IPS DF 4.7 (cell line): ENCODE measurements at regions not wholly inside any gene's neighbourhood (a gene's known extent, or its start where the extent isn't known, plus 50 kb on each side); places are given as distances from the start of the nearest gene placed in this dataset.
"Not testable (repeated sequence)": the region's sequence is repeated elsewhere in the genome, so short reads cannot be mapped to it uniquely, and the experiment has no call there.

Source experiments
- DNase-seq: peaks from one replicate; pipeline ENCODE4 v3.0.0-alpha.2; 2013; ENCODE audit warnings: low spot score; ENCODE audit errors: extremely low read depth

DNA sequence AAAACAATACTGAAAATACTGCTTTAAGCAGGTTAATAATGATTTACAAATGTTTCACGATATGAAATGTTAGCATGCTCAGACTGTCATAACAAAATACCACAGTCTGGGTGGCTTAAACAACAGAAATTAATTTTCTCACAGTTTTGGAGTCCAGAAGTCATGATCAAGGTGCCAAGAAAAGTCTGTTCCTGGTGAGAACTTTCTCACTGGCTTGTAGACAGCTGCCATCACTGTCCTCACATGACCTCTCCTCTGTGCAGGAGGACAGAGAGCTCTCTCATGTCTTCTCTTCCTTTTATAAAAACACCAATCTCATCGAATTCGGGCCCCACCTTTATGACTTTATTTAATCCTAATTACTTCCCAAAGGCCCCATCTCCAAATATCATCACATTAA lies 426.7 kb downstream of the KLHL13 start:
- no peak for DNase-seq

DNA sequence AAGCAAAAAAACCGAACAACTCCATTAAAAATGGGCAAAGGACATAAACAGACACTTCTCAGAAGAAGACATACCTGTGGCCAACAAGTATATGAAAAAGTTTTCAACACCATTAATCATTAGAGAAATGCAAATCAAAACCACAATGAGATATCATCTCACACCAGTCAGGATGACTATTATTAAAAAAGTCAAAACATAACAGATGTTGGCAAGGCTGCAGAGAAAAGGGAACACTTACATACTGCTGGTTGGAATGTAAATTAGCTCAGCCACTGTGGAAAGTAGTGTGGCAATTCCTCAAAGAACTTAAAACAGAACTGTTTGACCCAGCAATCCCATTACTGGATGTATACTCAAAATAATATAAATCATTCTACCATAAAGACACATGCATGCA lies 436.3 kb downstream of the KLHL13 start:
- no peak for DNase-seq

DNA sequence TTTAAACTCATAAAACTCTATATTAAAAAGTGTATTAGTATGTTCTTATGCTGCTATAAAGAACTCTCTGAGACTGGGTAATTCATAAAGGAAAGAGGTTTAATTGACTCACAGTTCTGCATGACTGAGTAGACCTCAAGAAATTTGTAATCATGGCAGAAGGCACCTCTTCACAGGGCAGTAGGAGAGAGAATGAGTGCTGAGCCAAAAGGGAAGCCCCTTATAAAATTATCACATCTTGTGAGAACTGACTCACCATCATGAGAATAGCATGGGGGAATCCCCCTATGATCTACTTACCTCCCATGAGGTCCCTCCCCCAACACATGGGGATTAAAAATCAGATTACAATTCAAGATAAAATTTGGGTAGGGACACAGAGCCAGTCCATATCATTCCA lies 463.2 kb downstream of the KLHL13 start:
- no peak for DNase-seq

DNA sequence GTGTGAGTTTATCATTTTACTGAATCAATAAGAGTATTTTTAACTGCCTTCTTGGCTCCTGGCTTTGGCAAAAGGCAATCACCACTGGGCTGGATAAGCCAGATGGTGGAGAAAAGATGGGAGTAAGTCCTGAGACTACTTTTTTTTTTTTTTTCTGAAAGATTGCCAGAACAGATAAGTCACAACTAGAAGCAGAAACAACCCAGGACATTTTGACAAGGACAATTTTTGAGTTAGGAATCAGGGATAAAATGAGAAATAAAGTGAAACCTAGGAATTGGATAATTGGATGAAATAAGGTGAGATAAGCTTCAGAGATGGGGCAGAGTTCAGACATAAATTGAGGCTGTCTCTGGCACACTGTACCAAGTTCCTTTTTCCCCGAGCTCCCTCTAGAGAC lies 471.0 kb downstream of the KLHL13 start:
- DNase-seq = no peak

DNA sequence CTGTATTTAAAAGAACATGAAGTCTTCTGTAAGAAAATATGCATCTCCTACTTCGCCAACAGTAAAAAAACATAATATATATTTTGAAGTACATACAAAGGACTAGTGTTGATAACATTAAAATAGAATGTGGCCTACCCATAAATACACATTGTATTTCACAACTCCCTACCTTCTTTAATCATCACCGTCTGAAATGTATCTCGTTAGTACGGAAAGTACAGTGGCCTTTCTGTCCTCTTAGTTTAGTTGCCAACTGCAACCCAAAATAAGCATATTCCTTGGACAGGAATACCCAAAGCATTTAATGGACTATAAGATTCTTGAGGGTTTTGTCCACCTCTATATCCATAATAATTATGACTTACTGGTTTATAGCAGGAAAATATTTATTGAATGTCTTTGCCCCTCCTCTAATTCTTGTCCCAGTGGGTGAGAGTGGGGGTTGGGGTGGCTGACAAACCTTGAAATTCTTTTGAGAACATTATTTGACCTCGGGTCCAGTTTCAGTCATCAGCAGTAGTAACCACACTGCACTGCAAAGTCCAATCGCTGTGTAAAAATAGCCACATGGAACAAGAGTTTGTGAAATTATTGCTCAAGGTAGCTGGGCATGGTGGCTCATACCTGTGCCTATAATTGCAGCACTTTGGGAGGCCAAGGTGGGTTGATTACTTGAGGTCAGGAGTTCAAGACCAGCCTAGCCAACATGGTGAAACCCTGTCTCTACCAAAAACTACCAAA lies 474.5 kb downstream of the KLHL13 start:
- no peak for DNase-seq

DNA sequence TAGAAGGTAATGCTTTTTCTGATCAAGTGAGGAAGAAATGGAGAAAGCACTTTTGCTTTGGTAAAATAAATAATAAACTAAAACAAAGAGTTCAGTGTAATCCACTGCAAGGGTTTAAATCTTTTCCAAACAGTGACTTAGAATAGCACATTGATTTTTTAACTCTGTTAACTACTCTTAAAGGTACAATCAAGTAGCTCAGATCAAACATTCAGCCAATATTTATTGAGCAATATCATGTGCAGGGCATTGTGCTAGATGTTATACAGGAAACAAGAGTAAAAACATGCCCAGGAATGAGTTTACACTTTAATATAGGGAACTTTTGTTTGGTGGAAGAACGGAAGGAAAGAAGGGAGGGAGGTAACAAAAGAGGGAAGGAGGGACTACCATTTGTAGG lies 479.8 kb downstream of the KLHL13 start:
- no peak for DNase-seq

DNA sequence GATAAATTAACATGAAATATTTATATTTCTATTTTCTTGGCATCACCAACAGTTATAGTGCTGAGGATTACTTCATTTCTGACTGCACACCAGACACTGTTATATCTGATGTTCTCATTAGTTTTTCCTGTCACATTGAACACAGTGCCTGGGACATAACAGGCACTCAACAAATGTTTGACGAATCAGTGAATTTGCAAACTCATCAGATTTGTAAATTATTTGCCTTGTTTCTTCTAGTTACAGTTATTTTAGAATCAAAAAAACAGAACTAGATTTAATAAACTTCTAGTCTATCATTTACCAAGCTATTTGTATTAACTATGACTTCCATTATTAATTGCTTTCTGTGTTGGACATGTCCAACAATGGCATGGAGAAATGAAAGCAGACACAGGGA lies 483.3 kb downstream of the KLHL13 start:
- DNase-seq = no peak

DNA sequence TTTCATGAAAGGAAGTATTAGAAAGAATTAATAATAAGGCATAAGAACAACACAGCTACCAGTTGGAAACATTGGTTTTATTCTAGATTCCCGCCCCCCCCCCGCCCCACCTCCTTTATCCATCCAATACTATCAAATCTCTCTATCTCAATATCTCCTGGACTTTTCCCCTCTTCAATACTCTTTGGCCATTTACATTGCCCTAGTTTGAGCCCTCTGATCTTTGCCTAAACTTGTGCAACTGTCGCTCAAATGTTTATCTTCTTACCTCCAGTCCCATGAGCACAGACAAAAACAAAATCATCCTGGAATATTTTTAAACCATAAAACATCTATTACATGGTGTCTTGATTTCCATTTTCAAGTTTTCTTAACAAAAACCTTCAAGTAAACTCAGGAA lies 488.2 kb downstream of the KLHL13 start:
- no peak for DNase-seq

DNA sequence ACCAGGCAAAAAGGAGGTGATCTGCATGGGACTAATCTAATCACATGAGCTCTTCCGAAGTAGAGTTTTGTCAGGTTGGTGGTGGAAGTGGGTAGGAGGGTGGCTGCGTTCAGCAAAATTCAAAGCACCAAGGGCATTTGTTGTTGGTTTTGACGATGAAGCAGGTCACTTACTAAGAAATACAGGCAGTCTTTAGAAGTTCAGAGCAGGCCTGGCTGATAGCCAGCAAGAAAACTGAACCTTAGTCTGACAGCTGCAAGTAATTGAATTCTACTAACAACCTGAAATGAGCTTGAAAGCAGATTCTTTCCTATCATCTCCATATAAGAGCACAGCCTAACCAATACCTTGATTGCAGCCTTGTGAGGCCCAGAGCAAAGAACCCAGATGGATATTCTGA lies 505.8 kb downstream of the KLHL13 start:
- DNase-seq = no peak

DNA sequence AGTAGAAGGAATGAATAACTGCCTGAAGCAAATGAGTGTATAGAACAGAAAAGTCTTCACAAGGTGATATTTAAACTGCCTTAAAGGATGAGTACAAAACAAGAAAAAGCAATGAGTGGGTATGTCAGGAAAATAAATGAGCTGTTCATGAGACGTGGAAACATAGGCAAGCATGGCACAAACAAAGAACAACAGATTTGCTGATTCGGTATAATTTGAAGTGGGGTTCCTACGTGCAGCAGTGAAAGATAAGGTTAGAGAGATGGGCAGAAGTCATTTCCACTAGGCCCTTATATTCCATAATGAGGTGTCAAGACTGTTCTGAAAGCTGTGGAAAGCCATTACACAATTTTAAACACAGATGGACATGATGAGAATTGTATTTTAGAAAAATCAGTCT lies 506.6 kb downstream of the KLHL13 start:
- no peak for DNase-seq

DNA sequence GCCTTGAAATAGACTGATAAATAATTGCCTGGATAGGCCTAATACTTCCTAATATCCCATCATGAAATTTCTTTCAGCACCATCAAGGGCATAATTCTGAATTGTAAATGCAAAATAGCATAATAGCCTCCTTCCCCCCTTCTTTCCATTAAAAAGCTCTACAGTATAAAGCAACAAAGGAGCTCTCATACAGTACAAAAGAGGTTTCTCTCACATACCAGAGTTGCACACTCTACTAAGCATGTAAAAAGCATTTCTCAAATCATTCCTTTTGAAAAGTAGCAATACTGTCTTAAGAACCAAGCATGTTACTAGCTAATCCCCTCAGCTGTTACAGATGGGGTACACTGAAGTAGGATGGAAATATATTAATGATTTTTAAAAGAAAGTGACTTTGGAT lies 509.0 kb downstream of the KLHL13 start:
- no peak for DNase-seq

DNA sequence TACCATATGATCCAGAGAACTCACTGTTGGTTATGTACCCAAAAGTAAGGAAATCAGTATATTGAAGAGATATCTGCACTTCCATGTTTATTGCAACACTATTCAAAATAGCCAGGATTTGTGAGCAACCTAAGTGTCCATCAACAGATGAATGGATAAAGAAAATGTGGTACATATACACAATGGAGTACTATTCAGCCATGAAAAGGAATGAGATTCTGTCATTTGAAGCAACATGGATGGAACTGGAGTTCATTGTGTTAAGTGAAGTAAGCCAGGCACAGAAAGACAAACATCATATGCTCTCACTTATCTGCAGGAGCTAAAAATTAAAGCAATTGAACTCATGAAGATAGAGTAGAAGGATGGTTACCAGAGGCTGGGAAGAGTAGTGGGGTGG lies 510.5 kb downstream of the KLHL13 start:
- not testable (repeated sequence) for DNase-seq

DNA sequence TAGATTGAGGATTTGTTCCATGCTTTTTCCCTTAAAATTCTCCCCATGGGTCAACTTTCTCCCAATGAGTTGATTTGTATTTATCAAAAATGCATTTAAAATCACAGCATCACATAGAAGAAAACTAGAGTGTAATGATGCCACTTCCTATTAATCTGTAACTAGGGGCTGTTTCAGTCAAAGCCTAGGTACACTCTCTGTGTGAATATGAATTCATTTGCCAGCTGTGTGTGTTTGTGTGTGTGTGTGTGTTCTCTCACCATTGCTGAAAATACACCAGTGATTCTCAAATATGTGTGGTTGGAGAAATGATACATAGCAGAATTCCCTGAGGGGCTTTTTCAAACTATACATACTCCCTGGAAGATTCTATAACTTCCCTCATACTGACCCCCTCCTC lies 546.5 kb downstream of the KLHL13 start:
- DNase-seq = no peak

DNA sequence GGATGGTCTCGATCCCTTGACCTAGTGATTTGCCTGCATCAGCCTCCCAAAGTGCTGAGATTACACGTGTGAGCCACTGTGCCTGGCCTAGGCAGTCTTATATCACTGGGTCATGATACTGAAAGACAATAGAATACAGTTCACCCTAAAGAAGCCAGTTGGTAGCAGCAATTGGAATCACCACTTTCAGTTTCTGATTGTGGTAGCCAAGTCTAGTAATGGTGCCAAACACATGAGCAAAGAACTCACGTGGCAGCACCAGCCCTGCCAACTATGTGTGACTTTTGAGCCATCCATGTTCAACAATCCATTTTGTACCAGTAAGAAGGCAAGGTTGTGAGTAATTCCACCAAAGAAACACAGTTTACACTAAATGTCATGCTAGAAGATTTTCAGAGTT lies 548.4 kb downstream of the KLHL13 start:
- no peak for DNase-seq

DNA sequence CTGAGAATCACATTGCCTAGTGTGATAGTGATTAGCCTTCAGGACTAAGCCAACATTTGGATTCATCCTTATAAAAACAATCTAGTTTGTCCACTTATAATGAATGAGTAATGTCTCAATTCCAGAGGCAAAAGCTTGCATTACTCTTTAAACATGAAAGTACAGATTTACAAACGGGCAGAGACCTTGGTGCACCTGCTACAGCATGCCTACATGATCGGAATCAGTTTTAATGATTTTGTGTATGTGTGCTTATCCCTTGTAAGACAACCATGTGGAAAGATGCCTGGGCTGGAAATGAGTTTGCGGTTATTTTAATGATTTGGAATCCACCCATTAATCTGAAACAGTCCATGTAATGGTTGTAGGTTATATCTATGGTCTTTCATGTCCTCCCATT lies 572.7 kb downstream of the KLHL13 start:
- DNase-seq = no peak

DNA sequence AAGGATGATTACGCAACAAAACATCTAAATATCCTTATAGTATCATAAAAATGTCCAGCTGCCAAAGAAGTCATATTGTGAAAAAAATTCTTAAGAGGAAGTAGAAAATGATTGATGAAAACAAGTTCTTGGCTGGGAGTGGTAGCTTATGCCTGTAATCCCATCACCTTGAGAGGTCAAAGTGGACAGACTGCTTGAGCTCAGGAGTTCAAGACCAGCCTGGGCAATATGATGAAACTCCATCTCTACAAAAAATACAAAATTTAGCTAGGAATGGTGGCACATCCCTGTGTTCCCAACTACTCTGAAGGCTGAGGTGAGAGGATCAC lies 577.6 kb downstream of the KLHL13 start:
- DNase-seq = no peak

DNA sequence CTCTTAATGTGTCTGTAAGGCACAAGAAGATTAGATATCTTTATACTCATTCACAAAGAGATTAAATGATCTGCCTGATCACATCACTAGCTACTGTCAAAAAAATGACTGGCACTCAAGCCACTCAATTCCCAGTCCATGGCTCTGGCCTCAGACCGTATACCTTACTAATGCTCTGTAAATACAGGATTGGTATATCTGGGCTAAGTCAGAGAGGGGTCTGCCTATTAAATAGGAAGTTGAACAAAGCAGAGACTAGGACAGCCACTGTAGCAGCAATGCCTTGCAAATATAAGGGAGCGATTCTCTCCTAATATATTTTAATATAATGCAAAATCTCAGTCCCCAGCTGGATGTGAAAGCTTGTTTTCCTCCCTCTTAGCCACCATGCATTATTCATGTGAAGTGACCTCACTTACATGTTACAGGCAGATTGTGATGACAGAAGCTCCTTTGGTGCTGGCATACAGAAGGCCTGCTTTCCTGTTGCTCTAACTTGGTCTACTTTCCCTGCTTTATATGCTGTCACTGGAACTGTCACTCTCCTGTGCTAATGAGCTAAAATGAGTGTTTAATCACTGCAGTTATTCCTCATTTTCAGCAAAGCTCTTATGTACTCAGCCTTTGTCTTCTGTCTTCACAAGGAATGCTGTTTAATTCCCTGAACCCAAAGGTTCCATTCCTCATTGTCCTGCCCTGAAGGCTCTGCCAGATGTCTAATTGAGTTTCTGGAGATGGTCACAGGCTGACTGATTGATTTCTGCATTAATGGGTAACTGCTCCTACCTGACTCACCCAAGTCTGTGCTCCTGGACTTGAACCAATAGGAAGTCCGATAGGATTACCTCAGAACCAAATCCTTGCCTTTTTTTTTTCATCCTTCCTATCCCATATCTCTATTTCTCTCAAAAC lies 578.2 kb downstream of the KLHL13 start:
- DNase-seq = no peak

DNA sequence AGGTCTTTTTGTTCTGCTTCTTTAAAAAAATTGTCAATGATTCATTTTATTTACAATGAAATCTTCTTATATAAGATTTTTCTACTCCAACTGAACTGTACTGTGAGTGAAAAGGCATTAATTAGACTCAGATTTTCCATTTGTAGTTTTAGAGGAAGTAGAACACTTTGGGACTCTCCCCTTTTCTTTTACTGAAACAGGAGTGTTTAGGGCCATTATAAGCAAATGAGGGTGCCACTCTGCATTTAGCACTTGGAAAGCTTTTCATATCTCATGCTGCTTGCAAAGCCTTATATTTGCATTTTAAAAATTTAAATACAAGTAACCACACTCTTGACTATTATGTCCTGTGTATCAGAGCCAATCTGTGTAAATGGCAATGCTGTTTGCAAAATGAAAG lies 584.3 kb downstream of the KLHL13 start:
- DNase-seq = no peak

DNA sequence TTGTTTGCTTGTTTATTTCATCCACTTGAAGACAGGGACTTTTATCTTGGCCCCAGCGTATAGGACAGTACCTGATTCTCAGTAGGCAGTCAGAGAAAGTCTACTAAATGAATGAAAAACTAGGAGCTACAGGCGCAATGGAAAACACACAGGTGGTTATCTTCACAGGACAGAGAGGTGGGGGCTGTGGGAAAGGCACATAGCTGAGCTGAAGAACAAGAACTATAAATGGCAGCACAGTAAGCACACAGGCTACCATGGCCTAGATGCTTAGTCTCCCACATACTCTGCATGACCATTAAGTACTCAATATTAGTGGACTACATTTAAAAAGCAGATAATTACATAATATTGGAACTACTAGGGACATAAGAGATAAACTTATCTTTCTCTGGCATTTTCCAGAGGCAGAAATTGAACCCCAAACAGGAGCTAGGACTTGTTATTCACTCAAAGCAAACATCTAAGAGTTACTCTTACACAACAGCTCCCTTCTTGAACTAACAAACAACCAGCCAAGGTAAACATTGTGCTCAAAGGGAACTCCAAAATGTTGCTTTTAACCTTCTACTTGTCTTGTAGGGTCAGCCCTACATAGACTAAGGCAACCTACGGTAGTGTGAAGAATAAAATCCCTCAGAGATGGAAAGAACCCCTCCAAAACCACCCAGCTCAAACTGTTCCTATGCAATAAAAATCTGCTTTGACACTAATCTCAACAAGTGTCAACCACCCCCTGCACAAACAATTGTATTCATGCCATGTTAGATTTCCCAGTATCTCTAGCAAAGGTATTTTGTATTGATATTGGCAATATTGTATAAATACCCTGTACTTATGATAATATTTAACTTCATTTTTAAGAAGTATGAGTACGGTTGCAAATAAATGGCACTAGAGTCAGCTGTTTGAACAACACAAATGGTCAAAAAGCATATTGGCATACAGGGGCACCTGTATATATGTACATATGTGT lies 593.6 kb downstream of the KLHL13 start:
- no peak for DNase-seq

DNA sequence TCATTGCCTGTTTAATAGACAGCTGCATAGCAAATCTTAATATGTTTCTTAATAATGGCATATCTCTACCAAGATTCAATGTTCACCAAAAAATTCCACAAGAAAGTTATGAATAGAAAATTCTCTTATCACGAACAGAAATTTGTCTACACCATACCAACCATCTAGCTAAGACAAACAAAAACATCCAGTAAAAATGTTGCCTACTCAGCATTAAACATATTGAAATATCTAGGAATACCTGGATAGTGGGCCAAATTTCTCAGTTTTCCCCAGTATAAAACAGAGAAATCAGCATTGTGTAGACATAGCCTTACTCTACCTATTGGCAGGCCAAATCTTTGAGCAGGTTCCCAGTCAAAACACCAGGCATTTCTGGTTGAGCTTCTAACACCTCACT lies 598.6 kb downstream of the KLHL13 start:
- DNase-seq = no peak

DNA sequence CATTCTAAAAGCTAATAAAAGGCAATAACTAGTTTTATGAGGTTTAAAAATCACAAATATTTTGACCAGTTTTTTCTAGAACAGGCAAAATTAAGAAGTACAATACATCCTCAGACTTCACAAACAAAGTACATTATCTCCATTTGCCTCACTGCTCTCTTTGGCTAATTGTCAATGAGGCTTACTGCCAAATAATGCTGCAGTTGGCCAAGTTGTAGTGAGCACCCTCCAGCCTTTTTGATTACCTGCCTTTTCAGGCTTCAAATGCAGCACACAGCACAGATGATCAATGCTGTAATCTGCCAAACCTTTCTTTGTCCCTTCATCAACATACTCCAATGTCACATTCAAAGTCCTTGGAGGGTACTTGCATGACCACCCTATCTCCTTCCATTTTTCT lies 605.2 kb downstream of the KLHL13 start:
- DNase-seq = no peak

DNA sequence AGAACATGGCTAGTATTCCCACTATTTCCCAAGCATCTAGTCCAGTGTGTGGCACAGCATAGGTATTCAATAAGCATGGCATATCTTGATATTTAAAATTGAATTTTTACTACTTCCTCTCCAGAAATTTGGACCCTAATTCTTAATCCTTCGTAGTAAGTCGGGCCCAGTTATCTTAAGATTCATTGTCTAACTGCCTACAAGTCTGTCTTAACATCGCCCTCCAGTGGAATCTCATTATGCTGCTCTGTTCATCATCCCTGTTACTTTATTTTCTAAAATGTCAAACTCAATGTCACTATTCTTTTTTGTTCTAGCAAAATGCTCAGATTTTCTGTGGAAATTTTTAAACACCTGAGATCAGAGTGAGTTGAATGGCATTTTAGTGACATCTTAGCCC lies 606.2 kb downstream of the KLHL13 start:
- no peak for DNase-seq
